ENCODE measurements at regions not wholly inside any gene's neighbourhood (a gene's known extent, or its start where the extent isn't known, plus 50 kb on each side); places are given as distances from the start of the nearest gene placed in this dataset.

- TF ChIP-seq EZH2phosphoT487 (IDR thresholded peaks at IDR 0.05; ENCODE audit: borderline replicate concordance, low read depth) = no peak
- TF ChIP-seq MAX (IDR thresholded peaks at IDR 0.05; ENCODE audit: low read depth) = no peak
- TF ChIP-seq CTCF (IDR thresholded peaks at IDR 0.05) = no peak
- no peak for TF ChIP-seq RAD21 (IDR thresholded peaks at IDR 0.05; ENCODE audit: low read length)
- TF ChIP-seq USF1 (IDR thresholded peaks at IDR 0.05; ENCODE audit: borderline replicate concordance, low read depth) = no peak
- no peak for TF ChIP-seq FOXJ3 (CRISPR knock-in tag; IDR thresholded peaks at IDR 0.05)
- TF ChIP-seq RFX5 (IDR thresholded peaks at IDR 0.05; ENCODE audit: low read length) = no peak
- no peak for TF ChIP-seq PBX3 (IDR thresholded peaks at IDR 0.05)
- TF ChIP-seq ZBTB33 (IDR thresholded peaks at IDR 0.05; ENCODE audit: borderline replicate concordance, low read depth) = no peak
- TF ChIP-seq USF2 (IDR thresholded peaks at IDR 0.05; ENCODE audit: borderline replicate concordance, low read depth, low read length) = no peak
- no peak for TF ChIP-seq GATA2 (CRISPR knock-in tag; IDR thresholded peaks at IDR 0.05)
- no peak for TF ChIP-seq POLR2AphosphoS5 (IDR thresholded peaks at IDR 0.05; ENCODE audit: low read depth, low read length)
- TF ChIP-seq FOSL2 (IDR thresholded peaks at IDR 0.05; ENCODE audit: borderline replicate concordance, low read depth) = no peak
- TF ChIP-seq GABPA (IDR thresholded peaks at IDR 0.05; ENCODE audit: low read depth) = no peak
Measured at GRCh38 chr2:16852651-16853050, 187.0 kb upstream of the CYRIA start.
